ENCODE measurements at regions not wholly inside any gene's neighbourhood (a gene's known extent, or its start where the extent isn't known, plus 50 kb on each side); places are given as distances from the start of the nearest gene placed in this dataset.

DNA sequence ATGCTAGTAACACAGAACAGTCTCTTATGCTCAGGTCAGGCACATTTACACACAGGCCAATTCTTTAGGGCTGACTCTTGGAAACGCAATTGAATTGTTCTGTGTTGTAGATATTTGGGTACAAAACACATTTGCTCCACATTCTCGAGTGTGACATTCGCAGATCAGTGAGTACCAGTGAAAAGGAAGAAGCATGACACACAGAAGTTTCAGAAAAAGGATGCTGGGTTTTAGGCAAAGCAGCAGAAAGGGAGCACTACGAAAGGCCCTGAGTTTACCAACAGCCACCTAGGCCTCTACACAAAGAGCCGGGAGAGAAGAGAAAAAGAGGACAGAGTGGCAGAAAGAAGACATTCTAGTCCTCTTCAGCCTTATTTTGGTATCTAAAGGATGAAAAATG lies 254.4 kb upstream of the BTG1 start:
- Histone ChIP-seq H3K4me3 (no peak overlapping the region), H3K4me2 (no peak overlapping the region), H3K9ac (no peak overlapping the region), H3K36me3 (no peaks in the 10 kb centered on the region), H3K79me2 (ENCODE audit: low read depth) (no peaks in the 10 kb centered on the region), H3K4me1 (peaks cover 10% of the 10 kb centered on the region), H3K9me3 (ENCODE audit: low read depth) (no peaks in the 10 kb centered on the region), H3K27me3 (no peaks in the 10 kb centered on the region), H3F3A (ENCODE audit: low read depth) (peaks cover 9% of the 10 kb centered on the region), H4K20me1 (ENCODE audit: low read depth) (no peaks in the 10 kb centered on the region), H3K27ac (no peak overlapping the region), H2AFZ (replicated peaks) (peak overlapping the region; percentile 64)
- no peak overlapping the region for H3K27ac Mint-ChIP-seq
- peaks cover 2% of the 10 kb centered on the region for H3K9me3 Mint-ChIP-seq
- DNase-seq (ENCODE audit: low spot score): no peak
- no peak for TF ChIP-seq EZH2phosphoT487 (IDR thresholded peaks at IDR 0.05)
- TF ChIP-seq EZH2 (IDR thresholded peaks at IDR 0.05): no peak
- TF ChIP-seq, protein P1, sequence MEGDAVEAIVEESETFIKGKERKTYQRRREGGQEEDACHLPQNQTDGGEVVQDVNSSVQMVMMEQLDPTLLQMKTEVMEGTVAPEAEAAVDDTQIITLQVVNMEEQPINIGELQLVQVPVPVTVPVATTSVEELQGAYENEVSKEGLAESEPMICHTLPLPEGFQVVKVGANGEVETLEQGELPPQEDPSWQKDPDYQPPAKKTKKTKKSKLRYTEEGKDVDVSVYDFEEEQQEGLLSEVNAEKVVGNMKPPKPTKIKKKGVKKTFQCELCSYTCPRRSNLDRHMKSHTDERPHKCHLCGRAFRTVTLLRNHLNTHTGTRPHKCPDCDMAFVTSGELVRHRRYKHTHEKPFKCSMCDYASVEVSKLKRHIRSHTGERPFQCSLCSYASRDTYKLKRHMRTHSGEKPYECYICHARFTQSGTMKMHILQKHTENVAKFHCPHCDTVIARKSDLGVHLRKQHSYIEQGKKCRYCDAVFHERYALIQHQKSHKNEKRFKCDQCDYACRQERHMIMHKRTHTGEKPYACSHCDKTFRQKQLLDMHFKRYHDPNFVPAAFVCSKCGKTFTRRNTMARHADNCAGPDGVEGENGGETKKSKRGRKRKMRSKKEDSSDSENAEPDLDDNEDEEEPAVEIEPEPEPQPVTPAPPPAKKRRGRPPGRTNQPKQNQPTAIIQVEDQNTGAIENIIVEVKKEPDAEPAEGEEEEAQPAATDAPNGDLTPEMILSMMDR (IDR thresholded peaks at IDR 0.05): no peak
- H3K36me3 Mint-ChIP-seq: no peaks in the 10 kb centered on the region
- no peak overlapping the region for H3K4me3 Mint-ChIP-seq
- no peaks in the 10 kb centered on the region for H3K27me3 Mint-ChIP-seq (ENCODE audit: insufficient read depth, low read depth)
- H3K4me1 Mint-ChIP-seq: peaks cover 14% of the 10 kb centered on the region

DNA sequence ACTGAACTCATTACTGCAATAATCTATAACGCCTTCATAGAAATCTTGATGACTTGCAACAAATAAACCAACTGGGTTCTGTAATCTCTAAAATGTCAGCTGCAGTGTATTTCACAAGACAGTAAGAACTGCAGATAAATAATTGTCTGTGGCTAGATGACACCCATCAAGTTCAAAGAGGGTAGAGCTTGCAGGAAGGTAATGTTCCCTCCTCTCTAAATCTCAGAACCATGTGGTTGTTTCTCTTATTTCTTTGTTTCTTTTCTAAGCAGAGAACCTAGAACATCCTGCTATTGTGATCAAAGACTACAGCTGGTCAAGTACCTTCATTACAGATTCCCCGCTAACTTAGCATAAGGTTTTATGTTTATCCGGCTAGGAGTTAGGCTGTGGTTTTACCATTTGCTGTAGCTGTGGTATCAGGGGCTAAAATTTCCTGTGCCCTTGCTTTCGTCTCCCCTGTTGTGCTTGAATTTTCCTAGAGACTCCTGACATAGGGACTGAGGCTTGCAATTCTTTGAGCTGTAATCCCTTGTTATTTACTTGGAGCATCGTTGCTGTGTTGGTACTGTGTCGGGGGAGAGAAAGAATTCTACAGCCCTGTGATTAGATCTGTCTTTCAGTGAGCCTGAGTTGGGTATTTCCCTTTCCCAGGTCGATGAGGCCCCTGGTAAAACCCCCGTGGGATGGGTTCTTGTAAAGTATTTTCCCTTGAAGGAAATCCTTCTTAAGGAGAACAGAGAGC lies 253.1 kb upstream of the BTG1 start:
- no peak overlapping the region for H3K27ac Mint-ChIP-seq
- DNase-seq (ENCODE audit: low spot score): peak; percentile 37
- Histone ChIP-seq H3K4me3 (no peak overlapping the region), H3K4me1 (peaks cover 10% of the 10 kb centered on the region), H3K4me2 (no peak overlapping the region), H3K27ac (peak overlapping the region; percentile 32), H3F3A (ENCODE audit: low read depth) (peaks cover 9% of the 10 kb centered on the region), H4K20me1 (ENCODE audit: low read depth) (no peaks in the 10 kb centered on the region), H3K27me3 (no peaks in the 10 kb centered on the region), H3K36me3 (no peaks in the 10 kb centered on the region), H3K9ac (no peak overlapping the region), H3K9me3 (ENCODE audit: low read depth) (no peaks in the 10 kb centered on the region), H3K79me2 (ENCODE audit: low read depth) (no peaks in the 10 kb centered on the region), H2AFZ (replicated peaks) (peak overlapping the region; percentile 64)
- H3K4me1 Mint-ChIP-seq: peaks cover 10% of the 10 kb centered on the region
- H3K36me3 Mint-ChIP-seq: peaks cover 2% of the 10 kb centered on the region
- peaks cover 14% of the 10 kb centered on the region for H3K9me3 Mint-ChIP-seq
- peaks cover 3% of the 10 kb centered on the region for H3K27me3 Mint-ChIP-seq (ENCODE audit: insufficient read depth, low read depth)
- TF ChIP-seq EZH2phosphoT487 (IDR thresholded peaks at IDR 0.05) (no peak), EZH2 (IDR thresholded peaks at IDR 0.05) (no peak)
- TF ChIP-seq, protein P1 (IDR thresholded peaks at IDR 0.05): no peak
- no peak overlapping the region for H3K4me3 Mint-ChIP-seq

DNA sequence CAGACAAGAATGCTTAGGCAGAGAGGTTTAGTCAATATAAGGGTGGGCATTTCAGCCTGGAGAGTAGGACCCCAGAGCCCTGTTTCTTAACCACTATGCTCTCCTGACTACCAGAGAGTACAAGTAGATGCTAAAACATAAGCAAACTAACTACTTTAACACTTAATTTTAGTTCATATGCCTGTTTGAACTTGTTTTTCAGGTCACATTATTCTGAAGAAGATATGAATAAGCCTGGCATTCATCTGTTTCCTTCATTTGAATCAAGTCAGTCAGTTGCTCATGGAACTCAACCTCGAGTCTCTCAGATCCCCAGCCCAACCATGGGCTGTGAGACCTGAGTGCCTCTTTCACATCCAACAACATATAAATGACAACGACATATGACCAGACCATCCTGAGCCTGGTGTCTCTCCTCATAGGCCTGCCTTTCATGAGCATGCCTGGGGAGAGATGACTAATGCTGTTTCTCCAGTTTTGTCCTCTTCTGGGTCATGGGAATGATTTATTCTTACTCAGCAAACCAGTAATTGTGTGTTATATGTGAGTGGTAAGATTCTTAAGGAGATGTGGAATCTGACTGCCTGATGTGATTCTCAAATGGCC lies 251.1 kb upstream of the BTG1 start:
- Mint-ChIP-seq H3K27ac (no peak overlapping the region), H3K4me3 (no peak overlapping the region)
- H3K9ac ChIP-seq: no peak overlapping the region

More for the DNA sequence above, 251.1 kb upstream of the BTG1 start:
- TF ChIP-seq EZH2phosphoT487 (IDR thresholded peaks at IDR 0.05): no peak
- TF ChIP-seq EZH2 (IDR thresholded peaks at IDR 0.05): no peak
- TF ChIP-seq, protein P1 (IDR thresholded peaks at IDR 0.05): no peak
- Histone ChIP-seq H3F3A (ENCODE audit: low read depth) (peaks cover 9% of the 10 kb centered on the region), H3K27ac (no peak overlapping the region), H2AFZ (replicated peaks) (no peak overlapping the region), H3K36me3 (no peaks in the 10 kb centered on the region), H3K9me3 (ENCODE audit: low read depth) (no peaks in the 10 kb centered on the region), H3K79me2 (ENCODE audit: low read depth) (no peaks in the 10 kb centered on the region), H4K20me1 (ENCODE audit: low read depth) (no peaks in the 10 kb centered on the region), H3K4me3 (no peak overlapping the region), H3K4me1 (peaks cover 10% of the 10 kb centered on the region), H3K4me2 (no peak overlapping the region), H3K27me3 (no peaks in the 10 kb centered on the region)
- Mint-ChIP-seq H3K9me3 (peaks cover 32% of the 10 kb centered on the region), H3K4me1 (peaks cover 6% of the 10 kb centered on the region), H3K36me3 (peaks cover 2% of the 10 kb centered on the region), H3K27me3 (ENCODE audit: insufficient read depth, low read depth) (peaks cover 6% of the 10 kb centered on the region)
- DNase-seq (ENCODE audit: low spot score): no peak

All from neural progenitor cell (in vitro differentiated cells).